ENCODE measurements at regions not wholly inside any gene's neighbourhood (a gene's known extent, or its start where the extent isn't known, plus 50 kb on each side); places are given as distances from the start of the nearest gene placed in this dataset.

DNA sequence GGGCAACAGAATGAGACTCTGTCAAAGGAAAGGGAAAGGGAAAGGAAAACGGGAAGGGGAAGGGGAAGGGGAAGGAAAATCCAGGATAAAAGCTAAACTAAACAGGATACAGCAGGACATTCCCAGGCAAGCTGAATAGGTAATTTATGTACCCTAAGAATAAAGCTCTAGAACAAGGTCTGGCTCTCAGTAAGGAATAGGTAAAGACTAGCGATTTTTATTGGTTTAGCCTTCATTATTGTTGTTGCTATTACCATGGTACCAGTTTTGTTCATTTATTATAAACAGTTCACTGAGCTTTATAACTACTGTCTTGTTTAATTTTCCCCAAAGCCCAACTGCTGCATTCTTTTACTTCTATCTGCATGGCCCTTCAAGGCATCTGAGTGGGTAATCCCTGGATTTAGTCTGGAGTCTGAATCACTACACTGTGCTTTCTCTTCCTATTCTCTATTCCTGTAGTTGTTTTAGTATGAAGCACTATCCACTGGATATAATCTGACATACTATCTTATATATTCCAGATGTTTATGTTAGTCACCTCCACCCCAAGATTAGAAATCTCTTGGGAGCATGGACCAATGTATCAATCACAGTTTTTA is 127.1 kb upstream of the TANK start:
- WGBS, 2 donors, result 67 to 85% methylated on average over 2 of the region's 2 CpGs
- no peaks in the 10 kb centered on the region for H3K36me3 ChIP-seq (ENCODE audit: control insufficient read depth in 4 of 4, insufficient read depth in 4 of 4, low read length in 4 of 4)
- no peaks in the 10 kb centered on the region for H3K4me1 ChIP-seq (ENCODE audit: control insufficient read depth in 5 of 5, insufficient read depth in 5 of 5, low read length in 5 of 5)
- ATAC-seq (ENCODE audit: insufficient read depth, low FRiP score) (no peak), DNase-seq (no peak)
- H3K27me3 ChIP-seq (ENCODE audit: control insufficient read depth in 3 of 3, insufficient read depth in 3 of 3, low read length in 2 of 3), result no peaks in the 10 kb centered on the region
- H3K27ac ChIP-seq (ENCODE audit: low read depth in 1 of 2, low read length in 1 of 2), result no peak overlapping the region
- no peak overlapping the region for H3K4me3 ChIP-seq
- peaks cover 0 to 2% (median 0%) of the 10 kb centered on the region in 4 donors for H3K9me3 ChIP-seq (ENCODE audit: control insufficient read depth in 4 of 4, insufficient read depth in 3 of 4, low read length in 3 of 4)
- H3K9ac ChIP-seq (ENCODE audit: insufficient read depth in 1 of 2, low read length in 2 of 2), result no peak overlapping the region
- TF ChIP-seq, protein P1, sequence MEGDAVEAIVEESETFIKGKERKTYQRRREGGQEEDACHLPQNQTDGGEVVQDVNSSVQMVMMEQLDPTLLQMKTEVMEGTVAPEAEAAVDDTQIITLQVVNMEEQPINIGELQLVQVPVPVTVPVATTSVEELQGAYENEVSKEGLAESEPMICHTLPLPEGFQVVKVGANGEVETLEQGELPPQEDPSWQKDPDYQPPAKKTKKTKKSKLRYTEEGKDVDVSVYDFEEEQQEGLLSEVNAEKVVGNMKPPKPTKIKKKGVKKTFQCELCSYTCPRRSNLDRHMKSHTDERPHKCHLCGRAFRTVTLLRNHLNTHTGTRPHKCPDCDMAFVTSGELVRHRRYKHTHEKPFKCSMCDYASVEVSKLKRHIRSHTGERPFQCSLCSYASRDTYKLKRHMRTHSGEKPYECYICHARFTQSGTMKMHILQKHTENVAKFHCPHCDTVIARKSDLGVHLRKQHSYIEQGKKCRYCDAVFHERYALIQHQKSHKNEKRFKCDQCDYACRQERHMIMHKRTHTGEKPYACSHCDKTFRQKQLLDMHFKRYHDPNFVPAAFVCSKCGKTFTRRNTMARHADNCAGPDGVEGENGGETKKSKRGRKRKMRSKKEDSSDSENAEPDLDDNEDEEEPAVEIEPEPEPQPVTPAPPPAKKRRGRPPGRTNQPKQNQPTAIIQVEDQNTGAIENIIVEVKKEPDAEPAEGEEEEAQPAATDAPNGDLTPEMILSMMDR (IDR thresholded peaks at IDR 0.05; ENCODE audit: control extremely low read depth, extremely low read depth), result no peak

GRCh38 chr2:161036926-161037325 is 123.3 kb upstream of the TANK start:
- TF ChIP-seq, protein P1 (IDR thresholded peaks at IDR 0.05; ENCODE audit: control extremely low read depth, extremely low read depth), result no peak
- no peak for DNase-seq
- H3K4me1 ChIP-seq (ENCODE audit: control insufficient read depth in 5 of 5, insufficient read depth in 5 of 5, low read length in 5 of 5), result peaks cover 0 to 3% (median 0%) of the 10 kb centered on the region in 5 donors
- H3K9me3 ChIP-seq (ENCODE audit: control insufficient read depth in 4 of 4, insufficient read depth in 3 of 4, low read length in 3 of 4), result peaks cover 0 to 2% (median 0%) of the 10 kb centered on the region in 4 donors
- ATAC-seq (ENCODE audit: insufficient read depth, low FRiP score), result no peak
- no peak overlapping the region for H3K27ac ChIP-seq (ENCODE audit: low read depth in 1 of 2, low read length in 1 of 2)
- H3K4me3 ChIP-seq, result no peak overlapping the region
- H3K27me3 ChIP-seq (ENCODE audit: control insufficient read depth in 3 of 3, insufficient read depth in 3 of 3, low read length in 2 of 3), result no peaks in the 10 kb centered on the region
- H3K36me3 ChIP-seq (ENCODE audit: control insufficient read depth in 4 of 4, insufficient read depth in 4 of 4, low read length in 4 of 4), result no peaks in the 10 kb centered on the region
- WGBS, 2 donors, result 77 to 84% methylated on average over 1 of the region's 1 CpG
- H3K9ac ChIP-seq (ENCODE audit: insufficient read depth in 1 of 2, low read length in 2 of 2), result no peak overlapping the region

GRCh38 chr2:161039071-161039470 is 121.2 kb upstream of the TANK start:
- no peak for DNase-seq
- ATAC-seq (ENCODE audit: insufficient read depth, low FRiP score), result no peak
- H3K27me3 ChIP-seq (ENCODE audit: control insufficient read depth in 3 of 3, insufficient read depth in 3 of 3, low read length in 2 of 3), result no peaks in the 10 kb centered on the region
- H3K36me3 ChIP-seq (ENCODE audit: control insufficient read depth in 4 of 4, insufficient read depth in 4 of 4, low read length in 4 of 4), result no peaks in the 10 kb centered on the region
- H3K9ac ChIP-seq (ENCODE audit: insufficient read depth in 1 of 2, low read length in 2 of 2), result no peak overlapping the region
- TF ChIP-seq, protein P1 (IDR thresholded peaks at IDR 0.05; ENCODE audit: control extremely low read depth, extremely low read depth), result no peak
- H3K27ac ChIP-seq (ENCODE audit: low read depth in 1 of 2, low read length in 1 of 2), result no peak overlapping the region
- H3K9me3 ChIP-seq (ENCODE audit: control insufficient read depth in 4 of 4, insufficient read depth in 3 of 4, low read length in 3 of 4), result peaks cover 0 to 2% (median 0%) of the 10 kb centered on the region in 4 donors
- H3K4me3 ChIP-seq, result no peak overlapping the region
- peaks cover 0 to 6% (median 1%) of the 10 kb centered on the region in 5 donors for H3K4me1 ChIP-seq (ENCODE audit: control insufficient read depth in 5 of 5, insufficient read depth in 5 of 5, low read length in 5 of 5)
- WGBS, 2 donors, result 88 to 94% methylated on average over 5 of the region's 5 CpGs

- no peak overlapping the region for H3K4me3 ChIP-seq
- H3K27me3 ChIP-seq (ENCODE audit: control insufficient read depth in 3 of 3, insufficient read depth in 3 of 3, low read length in 2 of 3), result no peaks in the 10 kb centered on the region
- H3K36me3 ChIP-seq (ENCODE audit: control insufficient read depth in 4 of 4, insufficient read depth in 4 of 4, low read length in 4 of 4), result no peaks in the 10 kb centered on the region
- TF ChIP-seq, protein P1 (IDR thresholded peaks at IDR 0.05; ENCODE audit: control extremely low read depth, extremely low read depth), result no peak
- H3K9ac ChIP-seq (ENCODE audit: insufficient read depth in 1 of 2, low read length in 2 of 2), result no peak overlapping the region
- peak in 1 of 3 donors; percentile 7 for DNase-seq
- H3K27ac ChIP-seq (ENCODE audit: low read depth in 1 of 2, low read length in 1 of 2), result no peak overlapping the region
- H3K4me1 ChIP-seq (ENCODE audit: control insufficient read depth in 5 of 5, insufficient read depth in 5 of 5, low read length in 5 of 5), result peaks cover 0 to 19% (median 3%) of the 10 kb centered on the region in 5 donors
- ATAC-seq (ENCODE audit: insufficient read depth, low FRiP score), result no peak
- 57 to 62% methylated on average over 2 of the region's 2 CpGs for WGBS, 2 donors
- no peaks in the 10 kb centered on the region for H3K9me3 ChIP-seq (ENCODE audit: control insufficient read depth in 4 of 4, insufficient read depth in 3 of 4, low read length in 3 of 4)
These were observed 118.9 kb upstream of the TANK start for GRCh38 chr2:161041356-161041755.
